Lower leg skin (tissue), 3 donors: ENCODE measurements at regions not wholly inside any gene's neighbourhood (a gene's known extent, or its start where the extent isn't known, plus 50 kb on each side); places are given as distances from the start of the nearest gene placed in this dataset.

ENCODE experiments used
- CTCF ChIP-seq, 3 donors: fragments of 450-650 bp; IDR thresholded peaks; one replicate each; pipeline ENCODE4 v1.5.1; 2016; ENCODE audit warnings: antibody characterized with exemption in 3 of 3, mild to moderate bottlenecking in 3 of 3, moderate library complexity in 2 of 3
- POLR2A ChIP-seq, 2 donors: fragments of 450-650 bp; IDR thresholded peaks; one replicate each; pipeline ENCODE4 v1.6.1; 2016 to 2017; ENCODE audit warnings: antibody characterized with exemption in 2 of 2, mild to moderate bottlenecking in 1 of 2, moderate library complexity in 1 of 2

- TF ChIP-seq CTCF (IDR thresholded peaks at IDR 0.05) (no peak), POLR2A (IDR thresholded peaks at IDR 0.05) (no peak)
These were observed 278.9 kb upstream of the SOX5 start for GRCh38 chr12:24228371-24228770.
